AG09309 (cell line): ENCODE measurements at regions not wholly inside any gene's neighbourhood (a gene's known extent, or its start where the extent isn't known, plus 50 kb on each side); places are given as distances from the start of the nearest gene placed in this dataset.

Experiments
- DNase-seq: peaks from one replicate; pipeline ENCODE4 v3.0.0-alpha.2; 2010; ENCODE audit warnings: low read depth
- H3K4me3 ChIP-seq: 2 replicates; pipeline ENCODE4 v1.5.1; 2011; ENCODE audit warnings: mild to moderate bottlenecking, low read depth, low read length, moderate library complexity; ENCODE audit not compliant: control insufficient read depth
- CTCF ChIP-seq: IDR thresholded peaks from 2 replicates; pipeline ENCODE4 v1.5.1; 2011; ENCODE audit warnings: mild to moderate bottlenecking, low read depth, low read length, inconsistent platforms; ENCODE audit not compliant: insufficient read depth, control insufficient read depth; ENCODE audit errors: missing control alignments

GRCh38 chr15:98163319-98164045 lies 203.0 kb downstream of the ARRDC4 start:
- H3K4me3 ChIP-seq = no peak overlapping the region
- TF ChIP-seq CTCF = no peak
- no peak for DNase-seq

GRCh38 chr15:98164571-98164970 lies 204.1 kb downstream of the ARRDC4 start:
- no peak for TF ChIP-seq CTCF
- no peak for DNase-seq
- H3K4me3 ChIP-seq = no peak overlapping the region

- no peak for DNase-seq
- no peak overlapping the region for H3K4me3 ChIP-seq
- TF ChIP-seq CTCF = no peak
These were observed 204.5 kb downstream of the ARRDC4 start for GRCh38 chr15:98164986-98165385.

GRCh38 chr15:98167722-98168268 lies 207.3 kb downstream of the ARRDC4 start:
- no peak overlapping the region for H3K4me3 ChIP-seq
- no peak for DNase-seq
- no peak for TF ChIP-seq CTCF

GRCh38 chr15:98169551-98169950 lies 209.0 kb downstream of the ARRDC4 start:
- no peak for DNase-seq
- H3K4me3 ChIP-seq = no peak overlapping the region
- TF ChIP-seq CTCF = no peak

GRCh38 chr15:98174286-98174685 lies 213.8 kb downstream of the ARRDC4 start:
- DNase-seq = no peak
- no peak for TF ChIP-seq CTCF
- no peak overlapping the region for H3K4me3 ChIP-seq
